Astrocyte (in vitro differentiated cells and primary cell): ENCODE measurements at regions not wholly inside any gene's neighbourhood (a gene's known extent, or its start where the extent isn't known, plus 50 kb on each side); places are given as distances from the start of the nearest gene placed in this dataset.

ENCODE experiments used
- DNase-seq: peaks from one replicate; pipeline ENCODE4 v3.0.0-alpha.2; 2010; ENCODE audit warnings: low read depth
- FAIRE-seq: peaks from 2 replicates; lab custom pipeline; 2011; peaks lifted over from hg19 to GRCh38; lab: Jason Lieb, UNC
- H2AFZ ChIP-seq: 2 replicates; pipeline ENCODE4 v1.6.0; 2012; ENCODE audit warnings: low read depth, low read length, inconsistent platforms
- H3K27ac ChIP-seq: 2 replicates; pipeline ENCODE4 v1.5.1; 2011; ENCODE audit warnings: low read depth, low read length, inconsistent platforms
- H3K27me3 ChIP-seq: 2 replicates; pipeline ENCODE4 v1.6.0; 2011; ENCODE audit warnings: low read length, inconsistent platforms; ENCODE audit not compliant: insufficient read depth
- H3K36me3 ChIP-seq: 2 replicates; pipeline ENCODE4 v1.5.1; 2011; ENCODE audit warnings: low read length, inconsistent platforms; ENCODE audit not compliant: insufficient read depth
- H3K4me1 ChIP-seq: 2 replicates; pipeline ENCODE4 v1.5.1; 2011; ENCODE audit warnings: low read length, inconsistent platforms; ENCODE audit not compliant: insufficient read depth
- H3K4me2 ChIP-seq: 2 replicates; pipeline ENCODE4 v1.6.0; 2012; ENCODE audit warnings: low read length, inconsistent platforms
- H3K4me3 ChIP-seq: 2 replicates; pipeline ENCODE4 v1.5.1; 2011; ENCODE audit warnings: low read depth, mild to moderate bottlenecking, low read length, inconsistent platforms; ENCODE audit not compliant: insufficient read depth
- H3K79me2 ChIP-seq: 2 replicates; pipeline ENCODE4 v1.6.0; 2012; ENCODE audit warnings: mild to moderate bottlenecking, low read length, inconsistent platforms; ENCODE audit not compliant: insufficient read depth
- H3K9ac ChIP-seq: 2 replicates; pipeline ENCODE4 v1.6.0; 2012; ENCODE audit warnings: mild to moderate bottlenecking, low read length, inconsistent platforms
- H3K9me3 ChIP-seq: 2 replicates; pipeline ENCODE4 v1.5.1; 2012; ENCODE audit warnings: low read depth, mild to moderate bottlenecking, low read length, inconsistent platforms; ENCODE audit not compliant: insufficient read depth
- H4K20me1 ChIP-seq: 2 replicates; pipeline ENCODE4 v1.6.0; 2012; ENCODE audit warnings: low read length, inconsistent platforms; ENCODE audit not compliant: insufficient read depth
- H3K27ac Mint-ChIP-seq: one replicate; pipeline ENCODE4 v1.8.0; 2021; ENCODE audit warnings: mild to moderate bottlenecking, mixed read lengths; ENCODE audit not compliant: unreplicated experiment
- H3K27me3 Mint-ChIP-seq: one replicate; pipeline ENCODE4 v1.8.0; 2021; ENCODE audit warnings: low read depth, mixed read lengths; ENCODE audit not compliant: unreplicated experiment
- H3K36me3 Mint-ChIP-seq: one replicate; pipeline ENCODE4 v1.8.0; 2021; ENCODE audit warnings: low read depth, mixed read lengths; ENCODE audit not compliant: unreplicated experiment
- H3K4me1 Mint-ChIP-seq: one replicate; pipeline ENCODE4 v1.8.0; 2021; ENCODE audit warnings: low read depth, mixed read lengths; ENCODE audit not compliant: unreplicated experiment
- H3K4me3 Mint-ChIP-seq: one replicate; pipeline ENCODE4 v1.8.0; 2021; ENCODE audit warnings: mild to moderate bottlenecking, moderate library complexity, mixed read lengths; ENCODE audit not compliant: unreplicated experiment
- H3K9me3 Mint-ChIP-seq: one replicate; pipeline ENCODE4 v1.8.0; 2021; ENCODE audit warnings: mild to moderate bottlenecking, mixed read lengths; ENCODE audit not compliant: unreplicated experiment
- CTCF ChIP-seq: IDR thresholded peaks from 2 replicates; pipeline ENCODE4 v1.5.1; 2011; ENCODE audit warnings: low read depth, mild to moderate bottlenecking, inconsistent platforms, low read length, moderate library complexity; ENCODE audit not compliant: insufficient read depth
- EZH2 ChIP-seq: IDR thresholded peaks from 2 replicates; pipeline ENCODE4 v1.6.1; 2012; ENCODE audit warnings: mild to moderate bottlenecking, low read length, inconsistent platforms; ENCODE audit not compliant: insufficient read depth

DNA sequence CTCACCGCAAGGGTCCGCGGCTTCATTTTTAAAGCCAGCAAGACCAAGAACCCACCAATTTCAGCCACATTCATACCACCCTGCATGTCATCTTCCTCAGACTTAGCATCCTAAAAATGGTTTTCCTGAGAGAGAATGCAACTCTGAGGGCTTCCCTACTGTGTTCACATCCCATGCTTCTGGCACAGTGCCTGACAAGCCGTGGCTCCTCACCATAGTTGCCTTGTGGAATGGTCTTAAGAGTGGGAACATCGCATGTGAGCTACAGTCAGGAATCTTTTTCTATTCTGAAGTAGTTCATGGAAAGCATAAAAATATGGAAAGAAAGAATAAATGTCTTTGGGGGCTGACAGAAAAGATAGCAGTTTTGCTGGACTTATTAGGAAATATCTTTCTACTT lies 120.3 kb downstream of the RAP2B start:
- H3K9me3 ChIP-seq = no peaks in the 10 kb centered on the region
- DNase-seq = no peak
- H3K36me3 ChIP-seq = no peaks in the 10 kb centered on the region
- Mint-ChIP-seq H3K9me3 (no peaks in the 10 kb centered on the region), H3K36me3 (no peaks in the 10 kb centered on the region), H3K4me3 (no peak overlapping the region), H3K27ac (no peak overlapping the region), H3K4me1 (peaks cover 19% of the 10 kb centered on the region), H3K27me3 (no peaks in the 10 kb centered on the region)
- no peak overlapping the region for H3K27ac ChIP-seq
- TF ChIP-seq EZH2 = no peak
- no peak for TF ChIP-seq CTCF
- no peak overlapping the region for H3K4me3 ChIP-seq
- no peak for FAIRE-seq
- H3K79me2 ChIP-seq = no peaks in the 10 kb centered on the region
- no peak overlapping the region for H3K9ac ChIP-seq
- H3K4me2 ChIP-seq = no peak overlapping the region
- H3K4me1 ChIP-seq = peaks cover 17% of the 10 kb centered on the region
- H2AFZ ChIP-seq = no peak overlapping the region
- H3K27me3 ChIP-seq = no peaks in the 10 kb centered on the region
- no peaks in the 10 kb centered on the region for H4K20me1 ChIP-seq

DNA sequence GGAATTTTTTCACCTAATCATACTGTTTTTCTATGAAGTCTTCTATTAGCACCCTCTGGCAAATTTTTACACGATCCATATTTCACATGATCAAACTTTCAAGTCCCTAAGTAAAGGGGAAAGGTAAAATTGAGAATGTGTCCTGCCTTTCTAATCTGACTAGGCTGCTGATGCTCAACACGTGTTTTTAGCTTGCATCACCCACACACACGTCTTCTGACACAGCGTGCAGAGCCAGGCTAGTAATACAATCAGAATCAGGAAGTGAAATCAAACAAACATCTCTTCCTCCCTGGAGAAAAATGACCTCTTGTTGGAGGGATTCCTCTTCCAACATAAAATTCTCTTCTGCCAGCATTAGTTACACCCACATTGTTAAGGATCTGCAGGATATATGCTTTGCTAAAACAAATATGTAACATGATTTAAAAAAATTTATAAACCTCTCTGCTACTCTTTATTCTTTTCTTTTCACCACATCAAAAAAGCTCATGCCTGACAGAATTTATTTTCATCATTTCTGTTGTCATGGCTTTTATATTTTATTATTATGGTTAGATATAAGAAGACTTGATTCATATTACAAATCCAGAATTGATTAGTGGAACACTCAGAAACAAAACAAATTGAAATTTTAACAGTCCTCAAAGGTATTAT lies 122.4 kb downstream of the RAP2B start:
- FAIRE-seq (peak; percentile 99), DNase-seq (peak; percentile 90)
- no peak overlapping the region for H3K4me3 ChIP-seq
- H3K27ac ChIP-seq = peak overlapping the region; percentile 53
- H4K20me1 ChIP-seq = no peaks in the 10 kb centered on the region
- no peaks in the 10 kb centered on the region for H3K36me3 ChIP-seq
- Mint-ChIP-seq H3K36me3 (no peaks in the 10 kb centered on the region), H3K4me1 (peaks cover 30% of the 10 kb centered on the region), H3K27me3 (no peaks in the 10 kb centered on the region), H3K27ac (peak overlapping the region; percentile 96), H3K4me3 (no peak overlapping the region), H3K9me3 (no peaks in the 10 kb centered on the region)
- peak overlapping the region; percentile 42 for H3K9ac ChIP-seq
- peaks cover 20% of the 10 kb centered on the region for H3K4me1 ChIP-seq
- TF ChIP-seq CTCF (no peak), EZH2 (no peak)
- no peaks in the 10 kb centered on the region for H3K9me3 ChIP-seq
- peak overlapping the region; percentile 45 for H3K4me2 ChIP-seq
- no peak overlapping the region for H2AFZ ChIP-seq
- H3K27me3 ChIP-seq = no peaks in the 10 kb centered on the region
- H3K79me2 ChIP-seq = no peaks in the 10 kb centered on the region

GRCh38 chr3:153285194-153285641 lies 123.2 kb downstream of the RAP2B start:
- Histone ChIP-seq H4K20me1 (no peaks in the 10 kb centered on the region), H3K4me3 (no peak overlapping the region), H3K9me3 (no peaks in the 10 kb centered on the region), H3K27ac (peak overlapping the region; percentile 50), H3K9ac (peak overlapping the region; percentile 13), H3K27me3 (no peaks in the 10 kb centered on the region), H3K36me3 (no peaks in the 10 kb centered on the region), H2AFZ (peak overlapping the region; percentile 48), H3K79me2 (no peaks in the 10 kb centered on the region), H3K4me2 (no peak overlapping the region), H3K4me1 (peaks cover 22% of the 10 kb centered on the region)
- FAIRE-seq (no peak), DNase-seq (no peak)
- H3K27ac Mint-ChIP-seq = peak overlapping the region; percentile 95
- no peaks in the 10 kb centered on the region for H3K36me3 Mint-ChIP-seq
- H3K4me1 Mint-ChIP-seq = peaks cover 32% of the 10 kb centered on the region
- TF ChIP-seq CTCF (no peak), EZH2 (no peak)
- no peaks in the 10 kb centered on the region for H3K27me3 Mint-ChIP-seq
- H3K4me3 Mint-ChIP-seq = no peak overlapping the region
- no peaks in the 10 kb centered on the region for H3K9me3 Mint-ChIP-seq
